Upper lobe of left lung (tissue), 6 donors: ENCODE measurements at regions not wholly inside any gene's neighbourhood (a gene's known extent, or its start where the extent isn't known, plus 50 kb on each side); places are given as distances from the start of the nearest gene placed in this dataset.

Experiments used
- ATAC-seq, 2 donors: fragments of 200-7000 bp; cut with Tn5 transposase; one replicate each; pipeline ENCODE4 v1.9.1; 2022; ENCODE audit warnings: mild to moderate bottlenecking in 2 of 2, moderate library complexity in 2 of 2; ENCODE audit not compliant: low FRiP score in 2 of 2
- DNase-seq, 2 donors: peaks; one replicate each; pipeline ENCODE4 v3.0.0-alpha.2; 2019 to 2020
- H3K27ac ChIP-seq, 4 donors: fragments of 200-600 bp; sonication (generic); one replicate each; pipeline ENCODE4 v1.5.1; 2016 to 2019
- H3K27me3 ChIP-seq, 4 donors: fragments of 200-600 bp; sonication (generic); one replicate each; pipeline ENCODE4 v1.5.1; 2017 to 2019
- H3K36me3 ChIP-seq, 4 donors: fragments of 200-600 bp; sonication (generic); one replicate each; pipeline ENCODE4 v1.5.1; 2016 to 2019
- H3K4me1 ChIP-seq, 4 donors: fragments of 200-600 bp; sonication (generic); one replicate each; pipeline ENCODE4 v1.5.1; 2018 to 2019
- H3K4me3 ChIP-seq, 4 donors: fragments of 200-600 bp; sonication (generic); one replicate each; pipeline ENCODE4 v1.5.1; 2017 to 2019; ENCODE audit warnings: mild to moderate bottlenecking in 2 of 4, moderate library complexity in 1 of 4
- H3K9me3 ChIP-seq, 4 donors: fragments of 200-600 bp; sonication (generic); one replicate each; pipeline ENCODE4 v1.5.1; 2018 to 2019
- CTCF ChIP-seq, 6 experiments: fragments of 450-650 bp in 4 of 6; fragments of 200-600 bp in 2 of 6; sonication (generic) in 2 of 6; IDR thresholded peaks; one replicate each; pipeline ENCODE4 v1.5.1; 2016 to 2019; ENCODE audit warnings: antibody characterized with exemption in 6 of 6
- EP300 ChIP-seq, 4 donors: sonication (generic); formaldehyde crosslinking; IDR thresholded peaks; one replicate each; pipeline ENCODE4 v1.5.1; 2017; ENCODE audit warnings: antibody characterized with exemption in 4 of 4, control low read depth in 2 of 4
- POLR2A ChIP-seq, 4 donors: fragments of 450-650 bp; IDR thresholded peaks; one replicate each; pipeline ENCODE4 v1.5.1; 2016 to 2017; ENCODE audit warnings: antibody characterized with exemption in 4 of 4, mild to moderate bottlenecking in 2 of 4
- POLR2AphosphoS5 ChIP-seq, 2 donors: sonication (generic); formaldehyde crosslinking; IDR thresholded peaks; one replicate each; pipeline ENCODE4 v1.5.1; 2017; ENCODE audit warnings: antibody characterized with exemption in 2 of 2
- WGBS, 2 donors: methylation state at CpG; one replicate each; pipeline ENCODE4 v1.1.5; 2017 to 2018; 5-methylcytosine and 5-hydroxymethylcytosine counted together
- donor health status: DM: no; HTN: no; CAD: no; lungs with moderate emphysema.
- donor health status: DM: no; HTN: yes; CAD: no; lungs with severe emphysema.

DNA sequence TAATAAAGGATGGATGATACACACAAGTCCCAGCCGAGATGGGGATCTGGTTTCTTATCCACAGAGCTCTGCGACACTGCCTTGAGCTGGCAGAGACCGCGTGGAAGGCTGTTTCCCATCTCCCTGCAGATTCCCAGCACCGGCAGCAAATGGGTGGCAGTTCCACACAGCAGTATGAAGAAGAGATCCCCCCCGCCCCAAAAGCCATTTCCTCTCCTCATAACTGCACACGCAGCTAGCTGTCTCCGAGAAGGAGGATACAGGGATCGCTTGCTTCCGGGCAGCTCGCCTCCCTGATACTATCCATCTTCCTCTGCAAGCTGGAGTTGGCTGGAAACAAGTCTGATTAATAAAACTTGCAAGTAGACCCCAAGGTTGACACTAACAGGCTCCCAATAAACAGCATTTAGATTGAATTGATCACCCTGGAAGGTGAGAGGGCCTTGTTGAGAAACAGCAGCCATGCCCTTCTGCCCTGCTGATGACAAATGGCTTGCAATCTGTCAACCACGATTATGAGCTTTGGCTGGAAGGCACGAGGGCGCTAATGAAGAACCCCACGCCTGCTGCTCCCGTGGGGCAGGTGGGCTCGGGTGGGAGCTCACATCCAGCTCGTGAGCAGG lies 642.3 kb downstream of the AJAP1 start:
- no peak overlapping the region for H3K27ac ChIP-seq
- TF ChIP-seq POLR2A (IDR thresholded peaks at IDR 0.05) (no peak), POLR2AphosphoS5 (IDR thresholded peaks at IDR 0.05) (no peak), EP300 (IDR thresholded peaks at IDR 0.05) (no peak), CTCF (IDR thresholded peaks at IDR 0.05) (no peak)
- no peaks in the 10 kb centered on the region for H3K4me1 ChIP-seq
- no peaks in the 10 kb centered on the region for H3K9me3 ChIP-seq
- 60 to 64% methylated on average over 11 to 18 of the region's 18 CpGs for WGBS, 2 donors
- DNase-seq, result no peak
- ATAC-seq, result no peak
- H3K4me3 ChIP-seq, result no peak overlapping the region
- H3K36me3 ChIP-seq, result no peaks in the 10 kb centered on the region
- no peaks in the 10 kb centered on the region for H3K27me3 ChIP-seq

DNA sequence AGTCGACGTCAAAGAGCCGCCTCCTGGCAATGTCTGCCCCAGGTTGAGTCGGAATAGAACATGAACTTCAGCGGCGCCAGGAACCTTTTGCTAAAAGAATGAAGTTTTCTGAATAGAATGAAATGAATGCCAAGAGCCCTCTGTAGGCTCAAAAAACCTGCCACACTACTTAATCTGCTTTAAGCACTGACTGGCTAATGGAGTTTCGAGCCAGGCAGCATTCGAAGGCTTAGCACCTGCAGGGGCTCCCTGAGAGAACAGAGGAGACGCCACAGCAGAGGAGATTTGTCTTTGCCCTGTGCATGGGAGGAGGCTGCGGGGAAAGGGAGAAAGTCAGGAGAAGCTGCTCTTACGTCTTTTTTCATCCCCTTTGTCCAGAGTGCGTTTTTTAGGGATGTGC lies 641.7 kb downstream of the AJAP1 start:
- no peaks in the 10 kb centered on the region for H3K36me3 ChIP-seq
- 61 to 75% methylated on average over 11 to 12 of the region's 12 CpGs for WGBS, 2 donors
- TF ChIP-seq EP300 (IDR thresholded peaks at IDR 0.05) (no peak), CTCF (IDR thresholded peaks at IDR 0.05) (no peak), POLR2A (IDR thresholded peaks at IDR 0.05) (no peak), POLR2AphosphoS5 (IDR thresholded peaks at IDR 0.05) (no peak)
- no peak for DNase-seq
- H3K27me3 ChIP-seq, result no peaks in the 10 kb centered on the region
- H3K27ac ChIP-seq, result no peak overlapping the region
- H3K9me3 ChIP-seq, result no peaks in the 10 kb centered on the region
- H3K4me3 ChIP-seq, result no peak overlapping the region
- H3K4me1 ChIP-seq, result no peaks in the 10 kb centered on the region
- ATAC-seq, result no peak

DNA sequence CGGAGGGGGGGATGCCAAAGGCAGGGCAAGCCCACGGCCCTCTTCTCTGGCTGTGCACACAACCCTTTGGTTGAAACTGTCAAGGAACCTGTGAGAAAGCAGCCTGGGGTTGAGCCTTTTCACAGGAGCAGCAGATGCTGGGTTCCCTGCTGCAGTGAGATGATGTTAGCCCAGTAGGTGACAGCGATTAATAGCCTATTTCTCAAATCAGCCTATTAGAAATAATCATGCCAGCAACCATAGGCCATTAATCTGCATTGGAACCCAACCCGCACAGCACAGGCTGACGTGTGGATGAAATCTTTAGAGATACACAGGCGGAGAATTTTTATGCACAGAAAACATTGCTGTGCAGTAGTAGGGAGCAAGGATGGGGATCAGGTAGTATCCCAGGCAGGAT lies 637.5 kb downstream of the AJAP1 start:
- Histone ChIP-seq H3K9me3 (no peaks in the 10 kb centered on the region), H3K36me3 (no peaks in the 10 kb centered on the region), H3K27me3 (no peaks in the 10 kb centered on the region), H3K27ac (no peak overlapping the region), H3K4me3 (no peak overlapping the region), H3K4me1 (no peaks in the 10 kb centered on the region)
- DNase-seq (no peak), ATAC-seq (no peak)
- TF ChIP-seq POLR2AphosphoS5 (IDR thresholded peaks at IDR 0.05) (no peak), POLR2A (IDR thresholded peaks at IDR 0.05) (no peak), EP300 (IDR thresholded peaks at IDR 0.05) (no peak), CTCF (IDR thresholded peaks at IDR 0.05) (no peak)
- WGBS, 2 donors, result 67 to 76% methylated on average over 6 of the region's 6 CpGs

DNA sequence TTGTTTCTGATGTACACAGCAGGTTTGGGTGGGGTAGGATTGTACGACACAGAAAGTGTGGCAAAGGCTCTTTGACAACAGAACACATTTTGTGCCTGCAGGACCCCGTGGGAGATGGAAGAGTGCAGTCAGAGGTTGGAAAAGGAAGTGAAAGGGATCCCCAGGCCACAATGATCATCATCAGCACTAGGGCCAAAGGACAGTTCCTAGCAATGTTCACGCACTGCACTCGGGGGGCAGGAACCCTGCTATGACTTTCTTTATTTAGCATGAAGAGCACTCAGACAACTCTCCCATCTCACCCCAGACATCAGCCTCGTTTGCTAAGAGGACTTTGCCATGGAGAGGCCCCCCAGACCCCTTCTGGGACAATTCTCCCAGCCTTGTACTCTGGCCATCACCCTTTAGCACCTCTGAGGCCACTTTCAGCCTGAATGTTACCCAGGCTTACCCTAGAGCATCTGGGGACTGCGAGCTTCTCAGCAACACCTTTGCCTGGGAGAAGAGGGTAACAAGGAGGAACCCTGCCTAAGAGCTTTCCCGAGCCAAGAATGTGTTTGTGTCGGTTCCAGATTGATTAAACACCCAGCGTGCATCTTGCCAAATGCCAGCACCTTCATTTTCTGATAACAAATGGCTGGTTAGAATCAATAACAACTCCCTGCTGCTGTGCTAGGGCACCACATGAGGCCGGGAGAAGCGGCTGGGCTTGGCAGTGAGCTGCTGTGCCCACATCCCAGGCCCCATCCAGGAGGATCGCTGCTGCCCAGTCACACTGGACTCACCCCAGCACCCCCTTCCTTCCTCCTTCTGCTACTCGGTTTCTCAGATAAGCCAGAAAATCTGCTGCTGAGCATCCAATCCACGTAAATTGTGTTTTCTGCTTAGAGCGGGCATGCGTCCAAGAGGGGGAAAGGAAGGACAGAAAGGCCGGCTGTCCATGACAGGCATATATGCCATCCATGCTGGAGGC lies 633.1 kb downstream of the AJAP1 start:
- H3K4me3 ChIP-seq, result no peak overlapping the region
- TF ChIP-seq CTCF (IDR thresholded peaks at IDR 0.05), result no peak
- no peak for TF ChIP-seq POLR2A (IDR thresholded peaks at IDR 0.05)
- no peak for TF ChIP-seq EP300 (IDR thresholded peaks at IDR 0.05)
- TF ChIP-seq POLR2AphosphoS5 (IDR thresholded peaks at IDR 0.05), result no peak
- no peaks in the 10 kb centered on the region for H3K27me3 ChIP-seq
- 59 to 66% methylated on average over 15 to 17 of the region's 17 CpGs for WGBS, 2 donors
- no peak for ATAC-seq
- no peak for DNase-seq
- H3K27ac ChIP-seq, result no peak overlapping the region
- no peaks in the 10 kb centered on the region for H3K36me3 ChIP-seq
- H3K9me3 ChIP-seq, result no peaks in the 10 kb centered on the region
- H3K4me1 ChIP-seq, result no peaks in the 10 kb centered on the region
